GM21576 (cell line): ENCODE measurements at regions not wholly inside any gene's neighbourhood (a gene's known extent, or its start where the extent isn't known, plus 50 kb on each side); places are given as distances from the start of the nearest gene placed in this dataset.
"Not testable (repeated sequence)": the region's sequence is repeated elsewhere in the genome, so short reads cannot be mapped to it uniquely, and the experiment has no call there.

ENCODE experiments used
- ATAC-seq: cut with Tn5 transposase; IDR thresholded peaks from one replicate; pipeline ENCODE4 v1.9.1; 2021; ENCODE audit warnings: mild to moderate bottlenecking, moderate library complexity; ENCODE audit not compliant: unreplicated experiment

- no peak for ATAC-seq
Measured at GRCh38 chr22:48828688-48829087, 999.0 kb downstream of the BRD1 start.

GRCh38 chr22:48827904-48828555 lies 999.6 kb downstream of the BRD1 start:
- ATAC-seq = no peak

GRCh38 chr22:48827268-48827846 lies 1000.3 kb downstream of the BRD1 start:
- no peak for ATAC-seq

- ATAC-seq = no peak
Measured at GRCh38 chr22:48826546-48826945, 1001.1 kb downstream of the BRD1 start.

GRCh38 chr22:48825802-48826520 lies 1001.7 kb downstream of the BRD1 start:
- ATAC-seq = no peak

- ATAC-seq = no peak
Measured at GRCh38 chr22:48824712-48825651, 1002.7 kb downstream of the BRD1 start.

GRCh38 chr22:48823941-48824340 lies 1003.7 kb downstream of the BRD1 start:
- ATAC-seq = no peak

- ATAC-seq = no peak
Measured at GRCh38 chr22:48822278-48823233, 1005.1 kb downstream of the BRD1 start.

GRCh38 chr22:48821727-48822126 lies 1005.9 kb downstream of the BRD1 start:
- no peak for ATAC-seq

GRCh38 chr22:48821346-48821690 lies 1006.4 kb downstream of the BRD1 start:
- ATAC-seq = no peak

- ATAC-seq = no peak
Measured at GRCh38 chr22:48820481-48821345, 1007.0 kb downstream of the BRD1 start.

- ATAC-seq = no peak
Measured at GRCh38 chr22:48819961-48820360, 1007.7 kb downstream of the BRD1 start.

- no peak for ATAC-seq
Measured at GRCh38 chr22:48819232-48819631, 1008.4 kb downstream of the BRD1 start.

- not testable (repeated sequence) for ATAC-seq
Measured at GRCh38 chr22:48817491-48817890, 1010.2 kb downstream of the BRD1 start.

- ATAC-seq = no peak
Measured at GRCh38 chr22:48811885-48812284, 1015.8 kb downstream of the BRD1 start.

GRCh38 chr22:48808038-48808960 lies 1019.4 kb downstream of the BRD1 start:
- ATAC-seq = no peak

GRCh38 chr22:48807155-48807554 lies 1020.5 kb downstream of the BRD1 start:
- no peak for ATAC-seq

- ATAC-seq = no peak
Measured at GRCh38 chr22:48806227-48806781, 1021.4 kb downstream of the BRD1 start.
